ENCODE measurements at regions not wholly inside any gene's neighbourhood (a gene's known extent, or its start where the extent isn't known, plus 50 kb on each side); places are given as distances from the start of the nearest gene placed in this dataset.

DNA sequence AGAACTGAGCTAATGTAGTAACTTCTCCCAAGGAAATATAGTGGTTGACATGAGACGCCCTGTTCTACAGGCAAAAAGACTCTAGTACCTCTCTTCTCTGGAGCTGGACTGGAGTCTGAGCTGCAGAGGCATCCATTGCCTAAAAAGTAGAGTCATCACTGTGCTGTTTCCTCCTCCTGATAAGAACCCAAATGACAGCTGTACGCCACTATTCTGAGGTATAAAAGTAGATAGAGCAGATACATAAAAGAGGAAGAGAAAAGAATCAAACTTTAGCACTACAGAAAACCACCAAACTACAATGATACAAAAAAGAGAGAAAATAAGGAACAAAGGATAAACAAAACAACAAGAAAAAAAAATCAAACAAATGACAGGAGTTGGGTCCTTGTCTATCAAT, 1568.8 kb downstream of the PLA2G4A start:
- TF ChIP-seq EZH2phosphoT487 (IDR thresholded peaks at IDR 0.05; ENCODE audit: unreplicated experiment) (no peak), CTCF (conservative IDR thresholded peaks at IDR 0.05; ENCODE audit: low read depth in 2 of 2) (no peak), EZH2 (IDR thresholded peaks at IDR 0.05; ENCODE audit: low read depth, unreplicated experiment) (no peak), POLR2AphosphoS5 (IDR thresholded peaks at IDR 0.05; ENCODE audit: low read depth) (no peak)

Data from GM23338 (cell line).